ENCODE measurements at regions not wholly inside any gene's neighbourhood (a gene's known extent, or its start where the extent isn't known, plus 50 kb on each side); places are given as distances from the start of the nearest gene placed in this dataset.

DNA sequence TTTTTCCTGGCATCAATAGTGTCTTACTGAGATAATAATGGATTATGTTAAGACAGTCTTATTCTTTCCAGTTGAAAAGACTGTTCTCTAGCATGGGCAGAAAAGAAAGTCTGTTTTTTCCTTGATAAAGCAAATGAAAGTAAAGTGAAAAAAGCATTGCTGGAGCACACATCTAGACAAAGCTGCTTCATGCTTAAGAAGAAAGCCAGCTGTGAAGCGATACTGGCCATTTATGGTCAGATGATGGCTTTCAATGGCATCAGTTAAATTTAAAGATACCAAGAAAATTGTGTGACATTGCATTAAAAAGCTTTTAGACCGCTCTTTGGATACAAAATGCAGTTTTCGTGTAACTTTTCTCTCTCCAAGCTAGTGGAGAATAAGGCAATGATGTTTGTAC, 242.1 kb upstream of the TRAM1L1 start:
- no peak for DNase-seq

GRCh38 chr4:117328333-117328732, 243.0 kb upstream of the TRAM1L1 start:
- DNase-seq: no peak

DNA sequence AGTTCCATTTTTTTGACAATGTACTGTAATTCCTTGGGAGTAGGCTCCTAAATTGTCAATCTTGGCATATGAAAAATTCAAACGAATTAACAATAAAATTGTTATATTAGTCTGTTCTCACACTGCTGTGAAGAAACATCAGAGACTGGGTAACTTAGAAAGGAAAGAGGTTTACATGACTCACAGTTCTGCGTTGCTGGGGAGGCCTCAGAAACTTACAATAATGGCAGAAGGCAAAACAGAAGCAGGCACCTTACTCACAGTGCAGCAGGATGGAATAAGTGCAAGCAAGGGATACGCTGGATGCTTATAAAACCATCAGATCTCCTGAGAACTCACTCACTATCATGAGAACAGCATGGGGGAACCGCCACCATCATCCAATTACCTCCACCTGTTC, 246.4 kb upstream of the TRAM1L1 start:
- no peak for DNase-seq

GRCh38 chr4:117334451-117335188, 249.2 kb upstream of the TRAM1L1 start:
- no peak for DNase-seq

DNA sequence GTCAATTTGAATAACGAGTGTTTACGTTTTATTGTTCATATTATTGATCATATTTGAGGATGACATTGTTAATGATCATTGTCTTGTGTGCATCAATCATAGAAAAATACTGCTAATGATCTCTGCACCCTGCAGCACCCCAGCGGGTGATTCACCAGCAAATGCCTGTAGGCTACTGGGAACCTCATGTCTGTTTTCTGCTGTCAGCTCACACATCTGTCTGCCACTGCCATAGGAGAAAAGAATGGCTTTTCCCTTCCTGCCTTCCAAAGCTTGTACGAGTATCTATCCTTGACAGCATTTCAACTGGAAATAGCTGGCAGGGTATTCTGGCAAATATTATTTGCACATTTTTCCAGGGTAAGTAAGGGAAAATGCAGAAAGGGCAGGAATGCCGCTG, 272.1 kb upstream of the TRAM1L1 start:
- no peak for DNase-seq

DNA sequence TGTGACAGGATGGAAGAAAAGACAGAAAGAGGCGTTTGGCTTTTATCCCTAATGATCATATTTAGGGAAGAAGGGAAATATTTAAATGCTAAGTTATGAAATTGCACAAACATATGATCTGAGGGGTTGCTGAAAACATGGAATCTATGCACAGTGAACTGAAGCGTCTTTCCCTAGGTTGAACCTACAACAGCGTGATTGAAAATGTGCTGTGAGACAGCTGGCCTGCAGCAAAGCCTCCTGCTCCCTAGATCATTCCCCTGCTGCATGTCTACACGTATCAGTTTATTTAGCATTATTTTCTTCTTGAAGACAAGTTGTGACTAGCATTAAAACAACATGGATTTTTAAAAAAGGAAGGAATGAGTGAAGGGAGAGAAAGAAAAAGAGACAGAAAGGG, 272.5 kb upstream of the TRAM1L1 start:
- no peak for DNase-seq

DNA sequence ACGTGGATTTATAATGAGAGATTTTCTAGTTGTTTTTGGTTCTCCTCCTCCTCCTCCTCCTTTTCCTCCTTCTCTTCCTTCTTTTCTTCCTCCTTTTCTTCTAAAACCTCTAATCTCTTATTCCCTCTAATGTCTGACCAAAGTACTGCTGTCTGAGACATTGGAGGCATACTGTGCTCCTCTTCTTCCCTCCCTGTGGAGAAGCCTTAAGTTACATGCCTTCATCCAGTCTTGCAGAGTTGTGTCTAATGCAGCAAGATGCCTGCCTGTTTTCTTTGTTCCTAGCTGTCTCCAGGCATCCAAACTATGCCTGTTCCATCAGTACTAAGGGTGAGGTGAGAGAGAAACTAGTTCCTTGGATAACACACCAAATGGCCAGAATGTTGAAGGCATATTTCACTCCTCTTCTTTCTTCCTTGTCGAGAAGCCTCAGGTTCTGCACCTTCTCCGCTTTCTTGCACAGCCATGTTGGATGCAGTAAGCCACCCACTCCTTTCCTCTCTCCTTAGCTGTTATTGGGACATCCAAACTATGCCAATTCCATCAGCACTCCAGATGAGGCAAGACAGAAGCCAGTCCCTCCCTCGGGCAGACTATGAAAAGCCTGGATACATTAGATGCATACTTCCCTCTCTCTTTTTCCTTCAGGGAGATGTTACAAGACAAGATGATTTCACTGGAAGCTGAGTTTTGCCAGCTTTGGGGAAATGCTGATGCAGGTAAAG, 285.7 kb upstream of the TRAM1L1 start:
- DNase-seq: no peak

DNA sequence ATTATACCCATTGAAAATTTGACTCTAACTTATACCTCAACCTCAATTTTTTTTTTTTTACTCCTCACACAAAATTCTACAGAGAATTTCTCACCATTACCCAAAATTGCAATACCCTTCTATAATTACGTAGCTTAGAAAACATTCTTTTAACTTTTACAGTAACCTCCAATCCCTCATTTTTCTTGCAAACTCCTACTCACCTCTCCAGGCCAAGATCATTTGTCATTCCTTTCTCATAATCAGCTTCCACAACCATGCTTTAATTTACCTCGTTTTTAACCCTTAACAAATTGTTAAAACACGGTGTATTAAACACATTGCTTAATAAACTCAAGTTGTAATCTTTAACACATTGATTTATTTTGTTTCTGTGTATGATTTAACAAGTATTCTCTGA, 289.7 kb upstream of the TRAM1L1 start:
- no peak for DNase-seq

DNA sequence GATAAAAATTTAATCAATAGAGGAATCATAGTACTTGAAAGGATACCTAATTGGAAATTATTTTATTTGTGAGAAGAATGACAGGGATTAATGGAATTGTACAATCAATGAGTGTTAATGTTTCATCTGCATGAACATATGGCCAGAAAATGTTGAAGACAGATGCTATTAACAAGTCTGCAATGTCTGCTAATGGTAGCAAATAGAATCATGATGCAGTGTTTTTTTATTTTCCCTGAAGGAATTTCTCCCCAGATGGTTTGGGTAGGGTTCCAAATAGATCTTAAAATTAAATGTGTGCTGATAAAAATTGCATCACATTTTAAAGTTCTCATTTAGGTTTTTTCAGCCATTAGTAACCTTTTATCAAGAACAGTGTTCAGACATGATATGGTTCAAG, 291.3 kb upstream of the TRAM1L1 start:
- DNase-seq: peak; percentile 53

DNA sequence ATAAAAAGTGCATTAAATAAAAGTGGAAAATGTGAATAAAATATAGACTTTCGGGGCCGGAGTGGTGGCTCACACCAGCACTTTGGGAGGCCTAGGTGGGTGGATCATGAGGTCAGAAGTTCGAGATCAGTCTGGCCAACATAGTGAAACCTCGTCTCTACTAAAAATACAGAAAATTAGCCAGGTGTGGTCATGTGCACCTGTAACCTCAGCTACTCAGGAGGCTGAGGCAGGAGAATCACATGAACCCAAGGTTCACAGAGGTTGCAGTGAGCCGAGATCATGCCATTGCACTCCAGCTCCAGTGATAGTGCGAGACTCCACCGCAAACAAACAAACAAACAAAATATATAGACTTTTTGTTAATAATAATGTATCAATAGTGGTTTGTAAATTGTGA, 293.6 kb upstream of the TRAM1L1 start:
- DNase-seq: no peak

GRCh38 chr4:117383468-117383867, 298.1 kb upstream of the TRAM1L1 start:
- DNase-seq: peak; percentile 93

- DNase-seq: peak; percentile 32
These were observed 300.1 kb upstream of the TRAM1L1 start for GRCh38 chr4:117385526-117385925.

DNA sequence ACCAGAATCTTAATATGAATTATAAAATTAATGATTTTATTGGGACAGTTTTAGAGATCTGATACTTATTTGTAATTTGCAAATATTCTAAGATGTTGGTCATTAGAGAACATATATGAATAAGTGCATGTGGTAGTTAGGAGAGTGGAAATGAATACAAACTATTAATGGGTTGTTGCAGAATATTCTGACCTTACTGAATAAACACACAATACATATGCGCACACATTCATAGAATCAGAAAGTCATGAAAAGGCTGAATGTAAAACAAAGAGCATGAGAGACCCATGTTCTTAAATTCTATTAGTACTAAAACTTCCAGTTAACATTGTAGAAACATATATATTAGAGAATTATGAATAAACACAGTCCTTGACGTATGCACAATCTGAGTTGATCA, 301.7 kb upstream of the TRAM1L1 start:
- DNase-seq: no peak

DNA sequence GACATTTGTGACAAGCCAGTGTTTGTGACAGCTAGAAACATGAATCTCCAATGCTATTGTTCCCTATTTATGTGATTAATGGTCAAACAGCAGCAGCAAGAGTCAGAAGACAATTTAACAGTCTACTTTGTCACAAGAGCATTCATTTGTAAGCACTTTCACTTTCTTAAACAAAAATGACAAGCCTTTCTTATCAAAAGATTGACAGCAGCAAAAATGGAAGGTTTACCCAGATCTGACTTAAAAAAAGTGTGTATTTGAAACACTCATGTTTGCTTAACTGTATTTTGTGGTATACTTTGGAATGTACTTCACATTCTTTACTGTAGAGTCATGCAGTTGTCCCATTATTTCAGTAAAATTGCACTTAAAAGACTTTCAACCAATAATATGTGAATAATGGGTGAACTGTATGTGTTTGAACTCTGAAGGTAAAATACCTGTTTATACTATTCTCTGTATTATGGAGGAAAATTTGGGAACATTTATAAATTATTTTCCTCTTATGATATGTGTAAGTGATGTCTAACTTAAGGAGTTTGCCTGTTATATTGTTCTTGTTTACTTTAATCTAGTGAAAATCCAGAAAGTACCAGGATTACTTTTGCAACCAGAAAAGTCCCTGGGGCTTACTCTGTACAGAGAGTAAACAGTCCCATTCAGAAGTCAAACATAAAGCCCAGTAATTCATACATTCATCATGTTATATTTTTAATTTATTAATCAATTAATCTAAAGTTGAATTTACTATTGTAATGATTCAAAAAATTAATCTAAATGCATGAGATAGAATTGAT, 314.9 kb upstream of the TRAM1L1 start:
- DNase-seq: no peak

DNA sequence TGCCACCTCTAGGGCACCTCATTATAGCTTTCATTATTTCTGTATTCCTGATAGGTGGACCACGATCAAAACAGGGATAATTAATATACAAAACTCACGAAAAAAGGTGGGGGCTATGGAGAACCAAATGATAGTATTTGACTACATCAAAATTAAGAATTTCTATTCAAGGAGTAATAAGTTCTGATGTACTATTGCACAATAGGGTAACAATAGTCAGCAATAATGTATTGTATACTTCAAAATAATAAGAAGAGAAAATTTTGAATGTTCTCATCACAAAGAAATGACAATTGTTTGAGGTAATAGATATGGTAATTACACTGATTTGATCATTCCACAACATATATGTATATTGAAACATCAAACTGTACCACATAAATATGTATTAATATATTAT, 327.3 kb upstream of the TRAM1L1 start:
- DNase-seq: no peak

GRCh38 chr4:117417856-117418255, 332.5 kb upstream of the TRAM1L1 start:
- no peak for DNase-seq

- no peak for DNase-seq
These were observed 335.6 kb upstream of the TRAM1L1 start for GRCh38 chr4:117420948-117421347.

DNA sequence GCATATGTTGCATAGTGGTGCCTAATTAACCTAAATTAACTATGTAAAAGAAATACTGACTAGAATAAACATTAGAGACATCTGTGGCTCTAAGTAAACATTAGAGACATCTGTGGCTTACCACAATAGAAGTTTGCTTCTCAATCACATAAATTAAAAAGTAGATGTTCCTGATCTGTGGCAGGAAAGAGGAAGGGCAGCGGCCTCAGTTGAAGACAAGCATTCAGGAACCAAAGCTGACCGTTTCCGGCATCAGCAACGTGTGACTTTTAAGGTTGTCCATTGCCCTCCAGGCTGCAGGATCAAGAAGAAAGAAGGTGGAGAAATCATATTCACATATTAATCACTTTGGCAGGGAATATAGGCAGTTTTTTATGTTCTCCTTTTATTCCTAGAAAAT, 336.3 kb upstream of the TRAM1L1 start:
- peak; percentile 31 for DNase-seq

DNA sequence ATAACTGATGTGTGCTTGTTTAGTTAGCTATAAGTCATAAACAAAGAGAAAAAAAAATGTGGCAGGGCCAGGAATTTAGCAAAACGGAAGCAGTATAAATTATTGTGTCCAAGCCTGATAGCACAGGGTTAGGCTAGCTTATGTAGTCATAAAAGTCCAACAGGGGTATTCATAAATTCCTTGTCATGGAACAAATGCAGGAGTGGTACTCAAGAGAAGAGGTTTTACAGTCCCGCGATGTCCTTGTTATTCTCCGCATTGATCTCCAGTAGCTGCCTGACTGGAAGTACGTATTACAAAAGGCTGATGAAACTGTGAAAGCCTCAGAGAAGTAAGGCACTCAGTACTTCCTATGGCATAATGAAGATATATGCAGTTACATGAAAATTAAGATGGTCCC, 336.9 kb upstream of the TRAM1L1 start:
- DNase-seq: no peak

GRCh38 chr4:117425636-117426035, 340.3 kb upstream of the TRAM1L1 start:
- DNase-seq: peak; percentile 94

GRCh38 chr4:117428536-117428935, 343.2 kb upstream of the TRAM1L1 start:
- no peak for DNase-seq

GRCh38 chr4:117429061-117429460, 343.7 kb upstream of the TRAM1L1 start:
- DNase-seq: no peak

- no peak for DNase-seq
These were observed 344.1 kb upstream of the TRAM1L1 start for GRCh38 chr4:117429506-117429905.

GRCh38 chr4:117434424-117434823, 349.0 kb upstream of the TRAM1L1 start:
- DNase-seq: no peak

Measured in NCI-H446 treated with DMSO at 0.1 percent for 48 hours (cell line).